GM23338 (cell line): ENCODE measurements at regions not wholly inside any gene's neighbourhood (a gene's known extent, or its start where the extent isn't known, plus 50 kb on each side); places are given as distances from the start of the nearest gene placed in this dataset.

Source experiments
- CREB1 ChIP-seq: fragments of 250-450 bp; sonication (Bioruptor Pico); IDR thresholded peaks from 2 replicates; pipeline ENCODE4 v1.5.0; 2020; ENCODE audit warnings: low read depth, mild to moderate bottlenecking, moderate library complexity
- POLR2AphosphoS5 ChIP-seq: IDR thresholded peaks from 2 replicates; pipeline ENCODE4 v1.6.1; 2016; ENCODE audit warnings: antibody characterized with exemption, low read depth
- REST ChIP-seq: IDR thresholded peaks from one replicate; pipeline ENCODE4 v1.6.1; 2018; ENCODE audit warnings: antibody characterized with exemption; ENCODE audit not compliant: unreplicated experiment
- TF ChIP-seq, protein P1 (sequence below), 2 experiments: fragments of 200-600 bp in 1 of 2; sonication (generic) in 1 of 2; conservative IDR thresholded peaks; 2 replicates each; pipeline versions ENCODE4 v1.5.1 to v1.6.1; 2016 to 2017; ENCODE audit warnings: antibody characterized with exemption in 2 of 2, low read depth in 2 of 2, mild to moderate bottlenecking in 2 of 2, moderate library complexity in 1 of 2

- TF ChIP-seq, protein P1, sequence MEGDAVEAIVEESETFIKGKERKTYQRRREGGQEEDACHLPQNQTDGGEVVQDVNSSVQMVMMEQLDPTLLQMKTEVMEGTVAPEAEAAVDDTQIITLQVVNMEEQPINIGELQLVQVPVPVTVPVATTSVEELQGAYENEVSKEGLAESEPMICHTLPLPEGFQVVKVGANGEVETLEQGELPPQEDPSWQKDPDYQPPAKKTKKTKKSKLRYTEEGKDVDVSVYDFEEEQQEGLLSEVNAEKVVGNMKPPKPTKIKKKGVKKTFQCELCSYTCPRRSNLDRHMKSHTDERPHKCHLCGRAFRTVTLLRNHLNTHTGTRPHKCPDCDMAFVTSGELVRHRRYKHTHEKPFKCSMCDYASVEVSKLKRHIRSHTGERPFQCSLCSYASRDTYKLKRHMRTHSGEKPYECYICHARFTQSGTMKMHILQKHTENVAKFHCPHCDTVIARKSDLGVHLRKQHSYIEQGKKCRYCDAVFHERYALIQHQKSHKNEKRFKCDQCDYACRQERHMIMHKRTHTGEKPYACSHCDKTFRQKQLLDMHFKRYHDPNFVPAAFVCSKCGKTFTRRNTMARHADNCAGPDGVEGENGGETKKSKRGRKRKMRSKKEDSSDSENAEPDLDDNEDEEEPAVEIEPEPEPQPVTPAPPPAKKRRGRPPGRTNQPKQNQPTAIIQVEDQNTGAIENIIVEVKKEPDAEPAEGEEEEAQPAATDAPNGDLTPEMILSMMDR (conservative IDR thresholded peaks at IDR 0.05; ENCODE audit: low read depth in 2 of 2) = 0 out of 4 replicates have a peak, but pooled peaks of 1 of the 2 experiments have one; percentile 12
- TF ChIP-seq POLR2AphosphoS5 (no peak), CREB1 (CRISPR knock-in tag) (no peak), REST (no peak)
Observed at GRCh38 chr2:12606472-12607000, 110.2 kb upstream of the TRIB2 start.
